K562 (cell line): ENCODE measurements at regions not wholly inside any gene's neighbourhood (a gene's known extent, or its start where the extent isn't known, plus 50 kb on each side); places are given as distances from the start of the nearest gene placed in this dataset.

Source experiments
- GTF3C2 ChIP-seq: IDR thresholded peaks from 3 replicates; pipeline ENCODE4 v1.6.1; 2011; ENCODE audit warnings: borderline replicate concordance, mild to moderate bottlenecking, moderate library complexity; ENCODE audit not compliant: insufficient read length; ENCODE audit errors: extremely low read depth
- ID3 ChIP-seq, 2 experiments: fragments of 250-450 bp in 1 of 2; fragments of 450-650 bp in 1 of 2; sonication (Bioruptor Pico) in 1 of 2; IDR thresholded peaks; 2 replicates each; pipeline versions ENCODE4 v1.6.1 to v1.8.0; 2016 to 2021; ENCODE audit warnings: mild to moderate bottlenecking in 2 of 2, moderate library complexity in 2 of 2, missing compliant biosample characterization in 1 of 2, missing genetic modification characterization in 1 of 2
- NR2C2 ChIP-seq, 2 experiments: fragments of 200-800 bp in 1 of 2; sonication (Bioruptor generic) in 1 of 2; sonication (generic) in 1 of 2; formaldehyde crosslinking in 1 of 2; IDR thresholded peaks; 2 replicates each; pipeline versions ENCODE4 v1.6.1 to v1.8.0; 2016 to 2022; ENCODE audit warnings: mild to moderate bottlenecking in 1 of 2, missing compliant biosample characterization in 1 of 2, missing genetic modification characterization in 1 of 2, missing genetic modification reagents in 1 of 2
- SMARCA5 ChIP-seq: fragments of 450-650 bp; IDR thresholded peaks from 2 replicates; pipeline ENCODE4 v1.6.1; 2016
- TBL1XR1 ChIP-seq, 2 experiments: IDR thresholded peaks; 2 replicates each; pipeline ENCODE4 v1.6.1; 2012; ENCODE audit warnings: improper control_type of control experiment in 2 of 2, low read length in 2 of 2, mild to moderate bottlenecking in 1 of 2
- THRAP3 ChIP-seq: fragments of 450-650 bp; IDR thresholded peaks from 2 replicates; pipeline ENCODE4 v1.6.1; 2016; ENCODE audit warnings: mild to moderate bottlenecking, inconsistent platforms, borderline replicate concordance
- ZKSCAN8 ChIP-seq: fragments of 200-800 bp; sonication (Bioruptor generic); IDR thresholded peaks from 2 replicates; pipeline ENCODE4 v1.6.1; 2016; ENCODE audit warnings: missing genetic modification characterization, missing compliant biosample characterization
- TF ChIP-seq, protein P1 (sequence below), 3 experiments: IDR thresholded peaks in 2 of 3; conservative IDR thresholded peaks in 1 of 3; 2 replicates each; pipeline ENCODE4 v1.5.1; 2011 to 2012; ENCODE audit warnings: low read length in 3 of 3, mild to moderate bottlenecking in 3 of 3, control low read depth in 2 of 3, improper control_type of control experiment in 1 of 3, inconsistent platforms in 1 of 3, low read depth in 1 of 3, mixed read lengths in 1 of 3, moderate library complexity in 1 of 3; ENCODE audit not compliant: insufficient read depth in 2 of 3

DNA sequence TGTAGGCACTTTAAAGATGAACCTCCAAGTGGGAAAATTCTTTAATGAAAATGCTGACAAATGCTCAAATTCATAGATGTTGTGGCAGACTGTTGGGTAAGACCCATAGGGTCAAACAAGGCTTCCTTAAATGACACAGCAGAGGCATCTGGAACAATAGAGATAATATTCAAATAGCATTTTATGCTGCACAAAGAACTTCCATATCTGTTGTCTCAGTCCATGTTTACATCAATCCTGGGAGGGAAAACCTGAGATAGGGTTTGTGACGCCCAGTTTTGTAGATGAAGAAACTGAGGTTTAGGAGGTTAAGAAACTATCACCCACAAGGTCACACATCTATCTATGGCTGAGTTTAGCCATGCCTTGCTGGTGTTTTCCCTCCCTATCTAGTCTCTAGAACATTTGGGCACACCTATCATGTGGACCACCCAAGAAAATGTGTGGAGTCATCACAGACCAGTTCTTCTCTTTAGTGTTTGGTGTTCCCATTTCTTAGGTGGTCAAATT lies 106.4 kb downstream of the EHF start:
- peak in 1 of 2 experiments; percentile 76; a peak in 2 of 4 replicates for TF ChIP-seq TBL1XR1 (IDR thresholded peaks at IDR 0.05; ENCODE audit: low read length in 2 of 2)
- TF ChIP-seq SMARCA5 = no peak
- TF ChIP-seq, protein P1, sequence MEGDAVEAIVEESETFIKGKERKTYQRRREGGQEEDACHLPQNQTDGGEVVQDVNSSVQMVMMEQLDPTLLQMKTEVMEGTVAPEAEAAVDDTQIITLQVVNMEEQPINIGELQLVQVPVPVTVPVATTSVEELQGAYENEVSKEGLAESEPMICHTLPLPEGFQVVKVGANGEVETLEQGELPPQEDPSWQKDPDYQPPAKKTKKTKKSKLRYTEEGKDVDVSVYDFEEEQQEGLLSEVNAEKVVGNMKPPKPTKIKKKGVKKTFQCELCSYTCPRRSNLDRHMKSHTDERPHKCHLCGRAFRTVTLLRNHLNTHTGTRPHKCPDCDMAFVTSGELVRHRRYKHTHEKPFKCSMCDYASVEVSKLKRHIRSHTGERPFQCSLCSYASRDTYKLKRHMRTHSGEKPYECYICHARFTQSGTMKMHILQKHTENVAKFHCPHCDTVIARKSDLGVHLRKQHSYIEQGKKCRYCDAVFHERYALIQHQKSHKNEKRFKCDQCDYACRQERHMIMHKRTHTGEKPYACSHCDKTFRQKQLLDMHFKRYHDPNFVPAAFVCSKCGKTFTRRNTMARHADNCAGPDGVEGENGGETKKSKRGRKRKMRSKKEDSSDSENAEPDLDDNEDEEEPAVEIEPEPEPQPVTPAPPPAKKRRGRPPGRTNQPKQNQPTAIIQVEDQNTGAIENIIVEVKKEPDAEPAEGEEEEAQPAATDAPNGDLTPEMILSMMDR (IDR thresholded peaks at IDR 0.05 in 2 of 3, conservative IDR thresholded peaks at IDR 0.05 in 1 of 3; ENCODE audit: insufficient read depth in 2 of 3, low read depth in 1 of 3, low read length in 3 of 3) = no peak
- TF ChIP-seq ZKSCAN8 = no peak
- TF ChIP-seq NR2C2 (CRISPR knock-in tag; IDR thresholded peaks at IDR 0.05) = no peak
- TF ChIP-seq NR2C2 (tag; IDR thresholded peaks at IDR 0.05) = no peak
- TF ChIP-seq THRAP3 = no peak
- no peak for TF ChIP-seq ID3 (CRISPR knock-in tag; IDR thresholded peaks at IDR 0.05)
- no peak for TF ChIP-seq ID3 (tag; IDR thresholded peaks at IDR 0.05)
- TF ChIP-seq GTF3C2 = no peak
